GM12875 (cell line): ENCODE measurements at regions not wholly inside any gene's neighbourhood (a gene's known extent, or its start where the extent isn't known, plus 50 kb on each side); places are given as distances from the start of the nearest gene placed in this dataset.

Experiments
- H3K4me3 ChIP-seq: one replicate; pipeline ENCODE4 v1.5.1; 2011; ENCODE audit warnings: low read depth, low read length, control low read depth
- CTCF ChIP-seq: IDR thresholded peaks from 2 replicates; pipeline ENCODE4 v1.5.1; 2011; ENCODE audit warnings: low read depth, mild to moderate bottlenecking, control low read depth, inconsistent platforms, low read length, moderate library complexity, borderline replicate concordance; ENCODE audit not compliant: insufficient read depth

DNA sequence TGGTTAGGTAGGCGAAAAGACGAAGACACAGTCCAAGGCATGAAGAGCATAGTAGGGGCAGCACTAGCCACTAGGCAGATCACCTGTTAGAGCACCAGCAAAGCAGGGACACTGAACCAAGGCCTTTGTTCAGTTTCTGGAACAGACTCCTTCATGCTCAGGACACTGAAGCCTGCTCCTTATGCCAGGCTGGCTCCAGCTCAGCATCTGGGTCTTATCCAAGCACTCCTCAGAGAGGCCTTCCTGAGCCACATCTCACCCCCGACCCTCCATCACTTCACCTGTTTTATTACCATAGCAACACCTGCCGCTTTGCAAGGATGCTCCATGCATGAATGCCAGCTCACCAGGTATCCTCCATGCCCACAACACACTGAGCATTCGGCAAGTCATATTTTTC, 206.3 kb upstream of the CHRNA7 start:
- no peak overlapping the region for H3K4me3 ChIP-seq
- no peak for TF ChIP-seq CTCF

DNA sequence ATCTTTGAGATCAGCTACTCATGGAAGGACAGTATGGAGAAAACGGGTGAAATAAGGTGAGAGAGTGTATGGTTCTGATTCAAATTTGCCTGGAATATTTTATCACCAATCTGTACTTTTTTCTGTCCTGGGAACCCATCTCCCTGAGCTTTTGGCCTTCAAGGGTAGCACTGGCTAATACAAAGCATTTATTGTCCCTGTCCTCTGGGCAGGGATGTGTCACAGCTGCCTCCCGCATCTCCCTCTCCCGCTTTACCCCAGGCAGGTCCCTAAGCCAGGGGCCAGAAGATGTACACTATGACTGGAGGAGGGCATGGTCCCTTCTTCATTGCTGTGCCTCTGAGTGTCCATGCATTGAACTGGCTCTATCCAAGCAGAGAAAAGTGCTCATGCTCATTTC, 201.7 kb upstream of the CHRNA7 start:
- no peak for TF ChIP-seq CTCF
- no peak overlapping the region for H3K4me3 ChIP-seq

DNA sequence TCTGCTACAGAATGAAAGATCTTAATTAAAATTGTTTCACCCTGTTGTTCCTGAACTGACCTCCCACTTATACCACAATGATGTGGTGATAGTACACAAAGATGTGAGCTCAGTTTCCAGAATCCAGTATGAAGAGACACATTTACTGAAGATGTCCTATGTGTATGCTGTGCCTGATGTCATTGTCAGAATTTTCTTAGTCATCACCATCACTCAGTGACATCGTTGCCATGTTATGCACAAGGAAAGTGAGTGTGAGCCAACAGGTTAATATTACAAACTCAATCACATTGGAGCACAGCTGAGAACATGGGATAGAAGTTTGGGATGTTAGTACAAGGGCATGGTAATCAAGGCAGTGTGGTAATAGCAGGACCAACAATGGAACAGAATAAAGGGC, 199.7 kb upstream of the CHRNA7 start:
- H3K4me3 ChIP-seq = no peak overlapping the region
- TF ChIP-seq CTCF = no peak

DNA sequence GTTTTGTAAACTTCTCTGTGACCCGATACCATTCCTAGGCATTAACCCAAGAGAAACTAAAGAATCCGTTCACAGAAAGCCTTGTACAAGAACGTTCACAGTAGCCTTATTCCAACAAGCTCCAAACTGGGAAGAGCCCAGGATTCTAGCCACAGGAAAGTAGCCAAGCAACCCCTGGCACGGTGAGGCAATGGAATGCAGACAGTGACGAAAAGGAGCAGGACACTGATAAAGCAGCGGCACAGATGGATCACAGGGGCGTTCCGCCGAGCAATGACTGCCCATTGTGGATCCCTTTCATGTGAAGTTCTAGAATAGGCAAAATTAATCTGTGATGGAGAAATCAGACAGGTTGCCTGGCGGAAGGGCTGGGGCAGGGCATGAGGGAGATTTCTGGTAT, 198.7 kb upstream of the CHRNA7 start:
- no peak for TF ChIP-seq CTCF

GRCh38 chr15:31834654-31835053, 195.7 kb upstream of the CHRNA7 start:
- no peak for TF ChIP-seq CTCF
- H3K4me3 ChIP-seq = no peak overlapping the region

More for the DNA sequence above, 198.7 kb upstream of the CHRNA7 start:
- no peak overlapping the region for H3K4me3 ChIP-seq

DNA sequence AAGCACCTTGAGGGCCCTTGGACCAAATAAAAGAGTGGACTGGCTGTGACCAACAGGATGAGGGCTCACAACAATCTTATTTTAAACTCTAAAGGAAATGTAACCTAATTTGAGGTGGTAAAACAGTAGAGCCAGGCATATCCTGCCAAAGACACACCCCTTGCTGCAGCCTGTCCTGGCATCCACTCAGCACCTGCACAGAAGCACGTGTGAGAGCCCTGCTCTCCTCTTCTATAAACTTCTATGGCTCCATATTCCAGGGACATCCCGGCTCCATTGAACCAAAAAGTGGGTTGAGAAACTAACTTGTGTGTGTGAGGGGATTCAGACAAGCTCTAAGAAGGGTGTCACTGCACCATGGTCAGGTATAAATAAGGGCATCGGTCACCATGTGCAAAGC, 190.9 kb upstream of the CHRNA7 start:
- H3K4me3 ChIP-seq = no peak overlapping the region

More for the DNA sequence above, 190.9 kb upstream of the CHRNA7 start:
- no peak for TF ChIP-seq CTCF
